Effector CD8-positive, alpha-beta T cell (primary cell): ENCODE measurements at regions not wholly inside any gene's neighbourhood (a gene's known extent, or its start where the extent isn't known, plus 50 kb on each side); places are given as distances from the start of the nearest gene placed in this dataset.

Source experiments
- DNase-seq: peaks from one replicate; lab custom pipeline; 2025; lab: John Stamatoyannopoulos, UW

DNA sequence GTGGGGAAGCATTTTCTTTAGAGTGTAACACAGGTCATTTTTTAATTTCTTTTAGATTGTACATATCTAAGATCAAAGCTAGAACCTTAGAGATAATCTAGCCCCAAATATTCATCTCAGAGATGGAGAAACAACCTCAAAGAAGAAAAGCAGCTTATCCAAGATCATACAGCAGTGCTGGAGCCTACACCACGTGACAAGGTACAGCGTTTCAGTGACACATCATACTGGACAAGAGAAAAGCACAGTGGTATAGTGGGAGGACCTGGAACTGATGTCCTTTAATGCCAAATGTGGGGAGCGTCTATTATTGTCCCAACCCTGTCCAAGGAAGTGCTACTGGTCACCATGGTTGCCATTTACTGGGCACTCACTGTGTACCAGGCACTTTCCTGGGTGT, 445.8 kb downstream of the RPS24 start:
- DNase-seq, result no peak

GRCh38 chr10:78481842-78482241, 448.2 kb downstream of the RPS24 start:
- DNase-seq, result no peak

GRCh38 chr10:78483641-78484040, 450.0 kb downstream of the RPS24 start:
- no peak for DNase-seq

DNA sequence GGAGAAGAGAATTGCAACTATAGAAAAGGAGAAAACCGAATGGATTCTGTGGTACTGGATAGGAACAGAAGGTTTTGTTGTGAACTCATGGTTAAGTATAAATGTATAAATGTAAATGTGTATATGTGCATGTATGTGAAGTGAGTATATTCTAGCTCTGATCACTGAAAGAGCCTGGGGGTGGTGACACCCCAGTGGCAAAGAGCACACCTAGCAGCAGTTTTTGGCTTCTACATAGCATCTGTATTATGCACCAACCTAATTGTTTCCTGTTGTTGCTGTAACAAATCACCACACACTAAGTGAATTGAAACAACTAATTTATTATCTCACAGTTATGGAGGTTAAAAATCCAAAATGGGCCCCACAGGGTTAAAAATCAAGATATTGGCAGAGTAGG, 455.4 kb downstream of the RPS24 start:
- DNase-seq, result no peak

GRCh38 chr10:78491812-78492211, 458.1 kb downstream of the RPS24 start:
- no peak for DNase-seq

- DNase-seq, result no peak
Measured at GRCh38 chr10:78492424-78492823, 458.8 kb downstream of the RPS24 start.

DNA sequence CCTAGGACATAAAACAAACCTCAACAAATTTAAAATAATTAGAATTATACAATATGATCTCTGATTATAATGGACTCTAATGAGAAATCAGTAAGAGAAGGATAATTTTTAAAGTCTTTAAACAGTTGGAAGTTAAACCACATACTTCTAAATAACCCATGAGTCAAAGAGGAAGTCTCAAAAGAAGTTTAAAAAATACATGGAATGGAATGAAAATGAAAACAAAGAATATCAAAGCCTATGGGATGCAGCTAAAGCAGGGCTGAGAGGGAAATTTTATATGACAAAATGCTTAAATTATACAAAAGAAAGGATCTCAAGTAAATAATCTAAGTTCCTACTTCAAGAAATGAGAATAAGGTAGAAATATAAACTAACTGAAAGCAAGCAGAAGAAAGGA, 460.5 kb downstream of the RPS24 start:
- no peak for DNase-seq

- no peak for DNase-seq
Measured at GRCh38 chr10:78502210-78502936, 468.7 kb downstream of the RPS24 start.

- DNase-seq, result no peak
Measured at GRCh38 chr10:78504181-78504580, 470.5 kb downstream of the RPS24 start.

DNA sequence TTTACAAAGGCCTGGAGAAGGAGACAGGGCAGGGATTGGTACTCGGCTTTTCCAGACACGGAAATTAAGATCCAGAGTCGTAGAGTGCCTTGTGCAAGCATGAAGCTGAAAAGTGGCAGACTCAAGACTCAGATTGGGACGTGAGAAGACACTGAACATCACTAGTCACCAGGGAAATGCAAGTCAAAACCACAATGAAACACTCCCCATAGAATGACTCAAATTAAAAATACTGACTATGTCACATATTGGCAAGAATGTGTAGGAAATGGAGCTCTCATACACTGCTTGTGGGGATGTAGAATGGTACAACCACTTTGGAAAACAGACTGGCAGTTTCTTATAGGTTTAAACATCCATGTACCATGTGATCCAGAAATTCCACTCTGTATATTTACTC, 472.0 kb downstream of the RPS24 start:
- DNase-seq, result no peak

GRCh38 chr10:78506614-78507013, 473.0 kb downstream of the RPS24 start:
- DNase-seq, result no peak

DNA sequence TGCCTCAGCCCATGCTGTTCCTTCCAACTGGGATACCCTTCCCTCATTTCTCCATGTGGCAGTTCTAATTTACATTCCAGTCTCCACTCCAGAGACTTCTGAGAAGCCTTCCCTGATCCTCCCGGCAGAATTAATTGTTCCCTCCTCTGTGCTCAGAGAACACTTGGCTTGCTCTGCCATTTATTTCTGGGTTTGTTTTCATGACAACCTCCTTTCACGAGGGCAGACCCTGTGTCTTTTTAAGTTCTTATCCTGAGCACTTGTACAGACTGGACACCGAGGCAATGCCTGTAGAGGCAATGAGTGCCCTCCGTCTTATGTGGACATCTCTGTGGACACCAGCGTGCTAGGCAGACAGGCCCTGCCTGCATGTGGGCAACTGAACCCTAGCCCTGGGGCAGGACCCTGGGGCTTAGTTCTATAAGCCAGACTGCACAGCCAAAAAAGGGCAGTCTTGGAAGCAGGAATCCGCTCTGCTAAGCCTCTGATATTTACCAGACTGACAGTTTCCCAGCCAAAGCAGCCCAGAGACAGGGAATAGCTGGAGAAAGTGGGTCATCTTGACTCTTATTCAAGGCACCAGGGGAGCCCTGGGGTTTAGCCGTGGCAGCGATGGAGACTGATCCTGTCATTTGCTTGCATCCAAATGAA, 474.0 kb downstream of the RPS24 start:
- no peak for DNase-seq

DNA sequence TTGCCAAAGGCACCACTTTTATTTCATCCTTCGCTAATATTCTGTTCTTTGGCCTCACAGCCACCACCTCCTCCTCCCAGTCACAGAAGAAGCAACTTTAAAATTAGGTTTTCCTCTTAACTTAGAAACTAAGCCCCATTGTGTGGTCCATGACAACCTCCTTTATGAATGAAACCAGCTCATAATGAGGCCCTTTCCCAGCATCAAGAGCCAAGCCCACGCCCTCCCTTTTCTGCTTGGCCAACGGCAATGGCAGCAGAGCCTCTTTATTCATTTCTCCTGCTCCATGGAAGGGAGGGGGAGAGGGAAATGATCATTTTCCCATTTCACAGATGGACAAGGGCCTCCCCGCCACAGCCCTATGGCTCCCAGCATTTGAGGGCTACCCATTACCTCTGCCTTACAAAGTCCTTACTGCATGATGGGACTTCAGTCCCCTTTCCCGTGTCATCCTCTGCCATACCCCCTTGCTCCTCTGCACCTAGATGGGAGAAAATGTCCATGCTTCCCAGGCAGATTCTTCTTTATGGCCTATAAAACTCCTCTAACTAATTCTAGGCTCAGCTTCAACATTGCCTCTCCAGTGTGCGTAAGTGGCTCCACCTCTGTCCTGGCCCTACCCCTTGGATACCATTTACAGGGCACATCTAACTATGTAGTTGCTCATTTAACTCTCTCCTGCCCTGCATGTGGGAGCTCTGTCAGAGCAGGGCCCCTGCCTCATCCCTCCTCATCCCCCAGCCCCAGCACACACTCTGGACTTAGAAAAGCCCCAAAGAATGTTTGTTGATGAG, 475.5 kb downstream of the RPS24 start:
- no peak for DNase-seq

GRCh38 chr10:78510566-78511323, 477.1 kb downstream of the RPS24 start:
- DNase-seq, result no peak

- no peak for DNase-seq
Measured at GRCh38 chr10:78511324-78512204, 477.9 kb downstream of the RPS24 start.

DNA sequence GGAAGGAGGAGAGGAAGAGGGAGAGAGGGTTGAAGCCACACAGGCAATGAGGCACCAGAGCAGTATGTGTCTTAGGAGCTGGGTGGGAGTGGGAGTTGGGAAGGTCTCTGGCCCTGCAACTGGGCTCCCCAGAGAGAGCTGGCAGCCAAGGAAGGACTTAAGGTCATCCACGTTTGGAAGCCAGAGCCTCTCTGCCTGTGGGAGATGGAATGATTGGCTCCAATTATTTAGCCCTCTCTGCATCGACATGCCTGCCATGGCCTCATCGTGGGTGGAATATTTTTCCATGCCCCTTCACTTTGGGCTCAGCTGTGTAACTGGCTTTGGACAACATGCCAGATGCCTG, 478.5 kb downstream of the RPS24 start:
- DNase-seq, result no peak

- no peak for DNase-seq
Measured at GRCh38 chr10:78513330-78513729, 479.7 kb downstream of the RPS24 start.

- no peak for DNase-seq
Measured at GRCh38 chr10:78513986-78514385, 480.3 kb downstream of the RPS24 start.

DNA sequence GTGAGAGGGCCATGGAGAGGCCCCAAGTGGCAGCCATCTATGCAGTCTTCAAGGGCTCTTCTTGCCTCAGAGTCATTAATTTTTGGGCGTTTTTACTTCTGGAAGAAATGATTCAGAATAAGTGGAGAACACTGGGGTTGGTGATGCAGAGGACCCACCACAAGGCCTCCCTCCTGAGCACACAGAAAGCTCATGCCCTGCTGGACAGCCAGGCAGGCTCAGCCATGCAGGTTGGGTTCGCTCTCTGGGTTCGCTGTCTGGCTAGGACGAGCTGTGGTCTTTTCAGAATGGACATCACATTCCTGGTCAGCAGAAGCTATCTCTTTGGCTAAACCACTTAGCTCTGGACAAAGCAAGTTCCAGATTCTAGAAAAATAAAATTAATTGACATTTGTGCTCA, 480.8 kb downstream of the RPS24 start:
- DNase-seq, result no peak

DNA sequence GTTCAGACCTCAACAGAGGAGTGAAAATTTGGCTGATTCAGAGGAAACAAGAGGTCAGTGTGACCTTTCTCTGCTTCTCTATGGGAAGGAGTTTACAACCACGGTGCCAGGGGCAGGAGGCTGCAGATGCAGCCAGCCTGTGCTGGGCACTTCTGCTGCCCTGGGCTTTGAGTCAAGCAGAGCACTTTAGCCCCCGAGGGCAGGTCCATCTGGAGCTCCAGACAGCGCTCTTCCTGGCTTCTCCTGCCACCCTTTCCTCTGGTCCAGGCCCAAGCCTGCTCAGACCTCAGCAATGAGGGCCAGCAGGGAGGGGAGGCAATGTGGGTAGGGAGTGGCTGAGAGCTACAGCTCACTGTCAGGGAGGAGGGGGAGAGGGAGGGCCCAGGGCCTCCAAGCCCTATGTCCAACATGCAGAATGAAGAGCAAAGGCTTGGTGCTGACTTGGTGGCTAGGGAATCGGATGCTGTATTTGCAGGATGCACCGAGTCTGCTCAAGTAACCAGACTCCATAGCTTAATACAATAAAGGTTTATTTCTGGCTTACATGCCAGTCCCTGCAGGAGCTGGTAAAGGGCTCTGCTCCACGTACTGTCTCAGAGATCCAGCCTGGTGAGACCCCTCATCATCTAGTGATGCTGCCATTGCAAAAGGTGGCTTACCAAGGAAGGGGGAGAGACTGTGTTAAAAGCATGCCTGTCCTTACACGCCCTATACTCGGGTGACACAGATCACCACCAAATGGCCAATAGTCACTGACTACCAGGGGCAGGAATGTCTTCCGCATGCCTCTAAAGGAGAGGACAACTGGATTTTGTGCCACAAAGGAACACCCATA, 481.6 kb downstream of the RPS24 start:
- no peak for DNase-seq

DNA sequence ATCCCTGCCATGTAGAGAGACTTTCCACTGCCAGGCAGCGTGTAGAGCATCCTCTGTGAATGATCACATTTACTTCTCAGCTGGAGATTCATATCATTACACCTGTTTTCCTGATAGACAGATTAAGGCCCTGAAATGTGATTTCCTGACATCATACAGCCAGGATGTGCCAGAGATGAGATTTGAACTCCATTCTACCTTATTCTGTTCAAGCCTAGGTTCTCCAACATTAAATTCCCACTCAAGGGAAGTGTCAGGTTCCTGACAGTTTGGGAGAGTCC, 482.1 kb downstream of the RPS24 start:
- no peak for DNase-seq
